ENCODE measurements at regions not wholly inside any gene's neighbourhood (a gene's known extent, or its start where the extent isn't known, plus 50 kb on each side); places are given as distances from the start of the nearest gene placed in this dataset.

DNA sequence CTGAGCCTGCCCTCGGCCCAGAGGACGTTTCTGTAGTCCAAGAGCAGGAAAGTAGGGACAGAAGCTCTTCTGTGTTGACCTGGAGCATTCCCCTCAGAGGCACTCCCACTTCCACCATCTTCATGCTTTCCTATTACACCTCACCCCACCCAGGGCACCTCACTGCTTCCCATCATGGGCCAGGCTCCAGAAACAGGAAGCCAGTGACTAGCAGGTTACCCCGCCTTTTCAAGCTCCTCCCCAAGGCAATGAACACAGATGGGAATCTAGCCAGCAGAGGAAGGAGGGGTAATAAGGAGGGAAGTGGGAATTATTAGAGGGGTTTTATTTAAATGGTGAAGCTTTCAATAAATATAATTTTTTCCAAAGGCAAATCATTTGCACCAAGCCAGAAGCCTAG is 308.8 kb upstream of the MGAT5 start:
- no peak for DNase-seq (ENCODE audit: low spot score)

- DNase-seq (ENCODE audit: low spot score) = no peak
Observed at GRCh38 chr2:133947057-133947456, 306.8 kb upstream of the MGAT5 start.

GRCh38 chr2:133948610-133949290 is 305.1 kb upstream of the MGAT5 start:
- no peak for DNase-seq (ENCODE audit: low spot score)

- no peak for DNase-seq (ENCODE audit: low spot score)
Observed at GRCh38 chr2:133949595-133949994, 304.3 kb upstream of the MGAT5 start.

- no peak for DNase-seq (ENCODE audit: low spot score)
Observed at GRCh38 chr2:133951209-133951608, 302.7 kb upstream of the MGAT5 start.

DNA sequence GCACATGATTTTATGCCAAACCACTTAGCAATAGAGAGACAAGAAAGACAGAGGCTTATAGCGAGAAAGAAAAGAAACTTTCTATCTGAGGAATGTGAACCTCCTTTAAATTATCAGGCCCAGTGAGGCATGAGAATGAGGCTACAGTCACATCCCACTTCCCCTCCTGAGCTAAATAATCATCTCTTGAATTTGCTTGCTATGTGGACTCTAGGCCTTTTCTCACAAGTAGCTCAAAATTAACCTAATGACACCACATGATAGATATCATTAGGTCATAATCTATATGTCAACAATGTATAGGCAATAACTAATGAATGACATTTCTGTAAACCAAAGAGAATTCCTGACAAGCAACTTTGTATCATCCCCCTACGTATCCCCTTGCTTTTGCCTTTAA is 301.5 kb upstream of the MGAT5 start:
- DNase-seq (ENCODE audit: low spot score) = no peak

DNA sequence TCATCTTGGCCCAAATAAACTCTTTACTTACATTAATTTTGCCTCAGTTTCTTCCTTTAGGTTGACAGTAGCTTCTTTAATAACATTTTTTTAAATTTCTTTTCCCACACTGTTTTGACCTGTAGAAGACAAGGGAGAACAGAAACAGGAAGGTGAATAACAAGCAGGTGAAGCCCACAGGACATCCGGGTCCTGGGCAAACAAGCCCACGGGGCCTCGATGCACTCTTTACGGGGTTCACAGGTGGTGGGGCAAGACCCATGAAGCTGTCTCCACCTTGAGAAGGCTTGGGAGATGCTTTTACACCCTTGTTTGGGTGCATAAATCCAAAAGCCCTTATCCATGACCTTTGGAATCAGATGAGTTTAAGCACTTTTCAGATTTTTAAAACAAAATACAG is 301.0 kb upstream of the MGAT5 start:
- DNase-seq (ENCODE audit: low spot score) = no peak

DNA sequence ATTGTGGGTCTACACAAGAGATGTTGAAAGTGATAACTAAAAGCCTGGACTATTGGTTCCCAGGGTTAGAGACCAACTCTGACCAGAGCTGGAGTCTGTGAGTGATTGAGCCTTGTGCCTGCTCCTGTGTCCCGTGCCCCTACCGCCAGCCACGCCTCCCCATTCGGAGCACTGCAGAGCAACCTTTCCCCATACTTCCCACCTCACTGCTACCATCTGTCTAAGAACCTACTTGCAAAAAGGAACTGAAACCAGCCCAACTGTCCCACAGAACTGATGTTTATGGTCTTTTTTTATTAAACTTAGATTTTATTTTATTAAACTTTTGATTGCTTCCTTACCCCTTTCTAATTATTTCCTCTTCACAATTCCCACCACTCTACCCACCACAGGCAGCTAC is 300.3 kb upstream of the MGAT5 start:
- no peak for DNase-seq (ENCODE audit: low spot score)

GRCh38 chr2:133954636-133955035 is 299.2 kb upstream of the MGAT5 start:
- no peak for DNase-seq (ENCODE audit: low spot score)

- DNase-seq (ENCODE audit: low spot score) = no peak
Observed at GRCh38 chr2:133955169-133955568, 298.7 kb upstream of the MGAT5 start.

DNA sequence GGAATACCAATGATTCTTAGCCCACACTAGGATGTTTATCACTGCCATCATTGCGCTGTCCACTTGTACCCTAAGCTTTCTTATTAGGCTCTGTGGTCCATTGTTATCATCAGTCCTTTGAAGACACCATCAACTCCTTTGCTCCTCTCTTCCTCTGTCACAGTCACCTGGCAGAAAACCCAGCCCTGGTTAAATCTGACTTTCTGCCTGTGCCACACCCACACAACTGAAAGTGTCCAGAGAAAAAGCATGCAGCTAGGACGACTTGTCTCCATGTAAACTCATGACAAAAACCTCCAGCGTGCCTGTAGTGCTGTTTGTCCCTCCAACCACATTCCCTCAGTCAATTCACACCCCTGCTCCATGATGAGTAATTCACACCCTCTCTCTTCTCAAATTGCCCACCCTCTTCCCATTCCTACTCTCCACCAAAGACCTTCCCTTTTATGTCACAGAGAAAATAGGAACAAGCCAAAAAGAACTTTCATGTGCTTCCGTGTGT is 297.4 kb upstream of the MGAT5 start:
- DNase-seq (ENCODE audit: low spot score) = no peak

DNA sequence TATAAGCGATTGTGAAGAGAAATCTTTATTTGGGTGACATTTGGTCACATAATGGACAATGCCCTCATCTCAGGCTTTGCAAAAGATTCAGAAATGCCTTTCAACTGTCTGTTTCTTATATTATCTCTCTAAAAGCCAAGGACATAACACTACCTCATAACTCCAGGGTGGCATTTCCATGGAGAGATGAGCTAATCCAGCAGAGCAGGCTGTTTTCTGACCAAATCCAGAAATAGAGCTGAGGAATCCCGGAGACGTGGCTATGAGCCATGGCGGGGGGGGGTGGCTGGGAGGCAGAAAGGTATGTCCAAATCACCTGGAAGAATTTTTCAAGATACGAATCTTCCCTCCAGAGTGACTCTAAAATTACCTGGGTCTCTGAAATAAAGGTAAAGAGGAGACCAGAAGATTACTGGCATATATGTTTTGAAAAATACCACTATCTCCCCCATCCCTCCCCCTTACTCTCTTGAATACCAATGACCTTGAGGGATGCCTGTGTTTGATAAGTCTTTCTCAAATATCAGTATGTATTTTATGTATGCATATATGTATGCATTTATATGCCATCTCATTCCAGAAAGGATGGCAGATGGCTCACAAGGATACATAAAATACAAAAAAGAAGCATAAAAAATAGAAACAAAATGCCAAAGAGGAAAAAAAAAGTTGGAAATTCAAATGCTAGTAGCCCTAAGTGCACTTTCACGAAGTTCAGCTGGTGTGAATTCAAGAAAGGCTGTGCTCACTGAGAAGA is 296.0 kb upstream of the MGAT5 start:
- no peak for DNase-seq (ENCODE audit: low spot score)

DNA sequence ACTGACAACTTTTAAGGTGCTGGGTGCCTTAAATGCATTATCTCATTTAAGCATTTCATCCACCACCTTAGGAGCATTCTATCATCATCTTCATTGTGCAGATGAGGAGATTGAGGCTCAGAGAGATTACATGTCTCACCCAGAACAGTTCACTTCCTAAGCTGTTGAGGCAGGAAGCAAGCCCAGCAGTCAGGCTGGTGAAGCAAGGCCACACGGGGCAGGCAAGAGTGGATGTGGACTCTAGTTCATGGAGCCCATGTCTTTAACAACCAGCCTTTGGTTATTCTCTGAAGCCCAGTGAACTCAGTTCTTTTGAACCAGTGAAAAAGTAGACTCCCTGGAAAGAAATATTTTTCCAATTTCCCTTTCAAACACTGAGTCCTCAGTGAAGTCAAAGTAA is 294.8 kb upstream of the MGAT5 start:
- DNase-seq (ENCODE audit: low spot score) = no peak

DNA sequence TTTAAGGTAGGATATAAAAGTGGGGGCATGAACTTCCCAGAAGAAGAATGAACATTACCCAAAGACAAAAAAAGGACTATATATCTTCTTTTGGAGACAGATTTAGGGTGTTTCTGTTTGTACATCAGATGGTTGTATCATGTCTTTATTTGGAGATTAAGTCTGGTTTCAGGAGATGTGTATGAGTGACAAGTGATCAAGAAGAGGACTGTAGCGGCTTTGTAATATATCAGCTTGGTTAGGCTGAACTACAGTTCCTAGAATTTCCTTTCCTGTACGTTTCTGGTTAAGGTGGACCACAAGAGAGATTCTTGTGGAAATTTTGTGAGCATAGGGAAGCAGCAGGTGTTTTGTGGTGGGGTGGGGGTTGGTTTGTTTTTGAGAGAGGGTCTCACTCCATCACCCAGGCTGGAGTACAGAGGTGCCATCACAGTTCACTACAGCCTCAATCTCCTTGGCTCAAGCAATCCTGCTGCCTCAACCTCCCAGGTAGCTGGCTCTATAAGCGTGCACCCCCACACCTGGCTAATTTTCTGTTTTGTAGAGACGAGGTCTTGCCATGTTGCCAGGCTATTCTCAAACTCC is 287.1 kb upstream of the MGAT5 start:
- no peak for DNase-seq (ENCODE audit: low spot score)

- DNase-seq (ENCODE audit: low spot score) = no peak
Observed at GRCh38 chr2:133967326-133967725, 286.5 kb upstream of the MGAT5 start.

GRCh38 chr2:133968446-133968845 is 285.4 kb upstream of the MGAT5 start:
- no peak for DNase-seq (ENCODE audit: low spot score)

DNA sequence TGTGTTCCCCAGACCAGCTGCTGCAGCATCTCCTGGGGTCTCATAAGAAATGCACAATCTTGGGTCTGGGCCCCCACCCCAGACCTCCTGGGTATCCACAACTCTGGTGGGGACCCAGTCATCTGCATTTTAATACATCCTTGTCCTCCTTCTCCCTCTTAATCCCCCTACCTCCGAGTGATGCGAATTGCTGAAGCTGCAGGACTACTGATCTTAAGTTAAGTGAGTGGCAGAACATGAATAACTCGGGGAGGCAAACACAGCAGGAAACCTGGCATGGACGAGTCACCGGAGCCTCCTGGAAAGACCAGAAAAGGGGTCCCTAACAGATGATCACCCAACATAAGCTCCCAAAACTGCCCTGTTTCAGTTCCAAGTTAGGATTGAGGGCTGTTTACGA is 283.2 kb upstream of the MGAT5 start:
- DNase-seq (ENCODE audit: low spot score) = no peak

DNA sequence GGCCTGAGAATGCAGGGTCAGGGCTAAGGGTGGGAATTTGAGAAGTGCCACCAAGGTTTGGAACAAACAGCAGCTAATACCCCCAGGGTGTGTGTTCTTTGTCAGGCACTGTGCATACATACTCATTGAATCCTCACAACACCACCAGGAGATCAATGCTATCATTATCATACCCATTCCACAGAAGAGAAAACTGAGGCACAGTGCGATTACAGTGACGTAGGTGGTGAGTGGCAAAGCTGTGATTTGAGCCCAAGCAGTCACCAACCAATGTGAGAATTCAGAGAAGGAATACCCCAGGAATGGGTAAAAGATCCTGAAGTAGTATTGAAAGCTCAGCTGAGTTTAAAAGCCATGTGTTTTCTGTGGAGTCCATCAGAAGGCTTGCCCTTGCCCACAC is 281.6 kb upstream of the MGAT5 start:
- DNase-seq (ENCODE audit: low spot score) = no peak

DNA sequence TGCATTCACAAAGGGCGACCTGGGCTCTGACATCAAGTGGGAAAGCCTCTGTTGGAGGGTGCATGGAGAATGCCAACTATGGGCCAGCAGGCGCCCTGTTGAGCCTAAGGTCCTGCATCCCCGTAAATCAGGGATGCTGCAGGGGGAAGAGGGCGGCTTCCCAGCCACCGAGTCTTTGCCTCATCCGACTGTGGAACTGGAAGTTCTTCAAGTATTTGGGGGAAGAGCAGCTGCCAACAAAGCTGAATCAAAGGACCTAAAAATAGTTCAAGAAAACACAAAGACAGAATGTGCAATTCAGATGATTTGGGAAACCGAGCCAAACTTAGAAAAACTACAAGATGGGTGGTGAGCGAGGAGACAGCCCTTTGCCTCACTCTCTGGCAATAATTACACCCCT is 281.1 kb upstream of the MGAT5 start:
- no peak for DNase-seq (ENCODE audit: low spot score)

- DNase-seq (ENCODE audit: low spot score) = no peak
Observed at GRCh38 chr2:133974353-133974752, 279.5 kb upstream of the MGAT5 start.

GRCh38 chr2:133975135-133975534 is 278.7 kb upstream of the MGAT5 start:
- no peak for DNase-seq (ENCODE audit: low spot score)

DNA sequence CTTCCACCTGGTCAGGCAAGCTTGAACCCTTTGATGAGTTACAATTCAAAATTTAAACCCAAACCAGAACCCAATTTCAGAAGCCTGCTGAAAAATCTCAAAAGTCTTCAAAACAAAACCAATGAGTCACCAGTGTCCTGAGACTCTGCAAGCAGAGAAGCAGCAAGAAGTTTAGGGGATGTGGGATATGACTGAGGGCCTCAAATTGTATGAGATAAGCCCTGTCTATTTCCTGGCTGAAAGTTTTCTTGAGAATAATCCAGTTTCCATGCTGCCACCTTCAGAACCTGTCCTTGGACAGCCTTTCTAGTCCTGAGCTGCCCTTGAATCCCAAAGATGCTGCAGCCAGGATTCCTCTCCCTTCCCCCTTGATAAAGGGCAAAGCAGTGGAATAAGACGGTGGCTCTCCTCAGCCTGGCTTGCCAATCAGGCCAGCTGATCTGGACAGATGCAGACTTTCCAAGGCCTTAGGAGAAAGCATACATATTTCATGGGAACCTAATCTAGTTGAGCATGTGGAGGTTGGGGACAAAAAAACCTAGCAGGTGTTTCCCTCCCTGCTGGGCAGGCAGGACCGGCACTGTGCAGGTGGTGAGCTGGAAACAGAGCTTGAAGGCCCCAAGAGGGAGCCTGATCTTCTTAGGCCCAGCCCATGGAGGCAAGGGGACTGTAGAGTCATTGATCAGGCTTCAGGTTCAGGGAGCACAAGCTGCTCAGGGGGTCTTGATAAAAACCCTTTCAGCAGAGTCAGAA is 278.0 kb upstream of the MGAT5 start:
- no peak for DNase-seq (ENCODE audit: low spot score)

DNA sequence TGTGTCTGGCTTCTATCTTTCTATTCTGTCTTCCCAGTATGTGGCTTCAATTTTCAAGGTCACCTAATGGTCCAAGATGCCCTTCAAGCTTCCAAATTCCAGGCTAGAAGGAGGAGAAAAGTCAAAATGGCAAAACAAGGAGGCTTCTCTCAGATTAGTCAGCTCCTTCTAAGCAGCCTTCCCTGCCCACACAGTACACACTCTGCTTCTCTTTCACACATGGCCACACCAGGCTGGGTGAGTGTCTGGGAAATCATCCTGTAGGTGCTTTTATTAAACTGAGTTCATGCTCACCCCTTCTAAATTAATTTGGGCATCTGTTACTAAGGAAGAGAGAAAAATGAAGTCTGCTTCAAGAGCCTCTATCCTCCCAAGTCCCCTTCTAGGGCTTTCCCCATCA is 277.2 kb upstream of the MGAT5 start:
- DNase-seq (ENCODE audit: low spot score) = no peak
